ENCODE measurements at regions not wholly inside any gene's neighbourhood (a gene's known extent, or its start where the extent isn't known, plus 50 kb on each side); places are given as distances from the start of the nearest gene placed in this dataset.

DNA sequence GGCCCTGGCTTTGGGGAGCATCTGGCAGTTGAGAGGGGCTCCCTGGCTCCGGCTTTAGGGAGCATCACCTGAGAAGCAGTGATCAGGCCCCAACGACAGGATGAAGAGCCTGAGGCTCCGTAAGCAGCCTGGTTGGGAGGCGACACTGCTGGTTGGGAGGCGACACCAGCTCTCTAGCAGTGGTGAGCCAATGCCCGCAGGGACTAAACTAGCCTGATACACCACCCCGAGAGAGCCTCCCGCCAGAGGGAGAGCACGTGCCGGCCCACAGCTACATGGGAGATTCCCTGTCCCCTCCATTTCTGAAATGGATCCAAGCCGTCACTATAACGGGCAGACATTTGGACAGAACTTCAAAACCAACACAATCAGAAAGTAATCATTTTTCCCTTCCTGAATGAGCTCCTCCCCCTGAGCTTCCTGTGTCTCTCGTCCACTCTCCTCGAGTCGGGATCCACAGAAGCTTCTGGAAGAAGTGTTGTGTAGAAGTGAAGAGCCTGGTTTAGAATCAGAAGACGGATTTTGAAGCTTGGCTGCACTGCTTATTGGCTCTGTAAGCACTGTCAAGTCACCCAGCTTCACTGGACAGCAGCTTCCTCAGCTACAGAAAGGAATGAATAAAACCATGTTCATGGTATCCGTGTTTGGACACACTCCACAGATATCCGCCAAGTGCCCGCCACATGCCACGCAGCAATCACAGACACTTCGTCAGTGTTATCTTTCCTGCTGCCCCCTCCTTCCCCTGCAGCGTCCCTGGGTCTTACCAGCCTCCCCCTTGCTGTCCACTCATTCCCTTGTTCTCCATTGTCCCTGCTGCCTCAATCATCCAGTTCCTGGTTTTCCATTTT, 199.6 kb downstream of the TTLL2 start:
- no peak for DNase-seq
- in situ Hi-C loops (cut with HindIII; ENCODE audit: low pct_ligation_motif_present, low pct_unique_long_range_greater_than_20kb, low sequenced_read_pairs), result no loop called here

DNA sequence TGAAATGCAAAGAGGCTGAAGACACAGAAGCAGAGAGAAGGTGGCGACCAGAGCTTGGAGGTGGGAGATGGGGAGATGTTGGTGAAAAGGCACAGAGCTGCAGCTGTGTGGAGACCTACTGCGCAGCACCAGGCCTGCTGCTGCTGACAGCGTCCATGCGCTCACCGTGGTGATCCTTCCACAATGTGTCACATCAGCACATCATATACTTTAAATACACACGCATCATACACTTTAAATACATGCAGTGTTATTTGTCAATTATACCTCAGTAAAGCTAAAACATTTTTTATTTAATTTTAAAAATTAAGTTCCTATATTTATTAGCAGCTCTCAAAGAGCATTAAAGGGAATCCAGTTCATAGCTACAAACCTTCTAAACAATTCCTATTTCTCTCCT, 200.9 kb downstream of the TTLL2 start:
- DNase-seq, result no peak
- in situ Hi-C loops (cut with HindIII; ENCODE audit: low pct_ligation_motif_present, low pct_unique_long_range_greater_than_20kb, low sequenced_read_pairs), result no loop called here

DNA sequence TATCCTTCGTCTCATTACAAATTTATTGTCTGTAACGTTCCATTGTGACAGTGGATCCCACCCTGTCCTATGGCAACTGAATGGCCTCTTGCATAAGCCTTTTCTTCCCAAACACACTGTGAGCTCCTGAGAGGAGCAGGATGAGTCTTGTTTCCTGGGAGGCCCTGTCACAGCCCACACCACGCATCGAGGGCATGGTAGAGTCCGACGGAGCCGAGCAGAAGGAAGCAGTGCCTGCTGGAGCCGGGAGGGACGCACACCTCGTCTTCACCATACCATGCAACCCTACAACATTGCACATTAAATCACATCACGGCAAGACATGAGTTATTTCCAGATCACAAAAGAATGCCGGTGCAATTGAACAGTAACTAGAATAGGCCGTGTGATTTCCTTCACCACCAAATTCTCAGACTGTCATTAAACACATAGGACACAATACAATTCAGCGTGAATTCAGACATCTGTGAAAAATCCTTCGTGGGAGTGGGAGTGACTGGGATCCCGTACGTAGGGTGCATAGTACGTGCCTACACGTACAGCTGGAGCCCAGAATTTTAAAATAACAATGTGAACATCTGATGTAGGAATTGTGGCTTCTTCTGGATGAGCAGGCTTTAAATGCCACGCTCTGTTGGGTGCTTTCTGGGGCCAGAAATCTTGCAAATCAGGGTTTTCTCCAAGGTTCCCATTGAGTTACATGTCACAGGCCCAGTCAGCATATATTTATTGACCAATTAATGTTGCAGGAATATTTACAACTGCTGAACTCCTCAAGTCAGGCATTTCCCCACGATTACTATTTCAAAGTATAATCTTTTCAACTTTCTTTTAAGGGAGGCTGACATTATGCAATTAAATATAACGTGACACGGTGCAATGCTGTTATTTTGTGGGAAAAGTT, 201.8 kb downstream of the TTLL2 start:
- in situ Hi-C loops (cut with HindIII; ENCODE audit: low pct_ligation_motif_present, low pct_unique_long_range_greater_than_20kb, low sequenced_read_pairs), result no loop called here
- no peak for DNase-seq

DNA sequence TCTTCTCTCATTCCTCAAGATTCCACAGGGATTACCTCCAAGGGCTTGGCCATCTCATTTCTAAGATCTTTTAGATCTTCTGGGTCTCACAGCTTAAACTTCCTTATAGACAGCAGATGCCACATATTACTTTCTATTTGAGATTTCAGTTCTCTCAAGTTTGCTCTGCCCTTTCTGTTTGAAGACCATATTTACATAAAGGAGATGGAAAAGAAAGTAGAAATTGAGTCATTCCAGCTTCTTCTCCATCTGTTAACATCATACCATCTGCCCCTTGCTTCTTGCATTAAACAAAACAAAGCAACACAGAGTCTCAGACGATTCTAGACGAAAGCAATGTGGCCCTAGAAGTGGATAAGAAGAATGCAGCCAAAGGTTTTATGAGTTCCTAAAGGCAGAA, 203.4 kb downstream of the TTLL2 start:
- no peak for DNase-seq
- in situ Hi-C loops (cut with HindIII; ENCODE audit: low pct_ligation_motif_present, low pct_unique_long_range_greater_than_20kb, low sequenced_read_pairs), result no loop called here

- DNase-seq, result no peak
- in situ Hi-C loops (cut with HindIII; ENCODE audit: low pct_ligation_motif_present, low pct_unique_long_range_greater_than_20kb, low sequenced_read_pairs), result no loop called here
Measured at GRCh38 chr6:167528976-167529375, 204.1 kb downstream of the TTLL2 start.

- no peak for DNase-seq
- in situ Hi-C loops (cut with HindIII; ENCODE audit: low pct_ligation_motif_present, low pct_unique_long_range_greater_than_20kb, low sequenced_read_pairs), result no loop called here
Measured at GRCh38 chr6:167529444-167530335, 204.8 kb downstream of the TTLL2 start.

DNA sequence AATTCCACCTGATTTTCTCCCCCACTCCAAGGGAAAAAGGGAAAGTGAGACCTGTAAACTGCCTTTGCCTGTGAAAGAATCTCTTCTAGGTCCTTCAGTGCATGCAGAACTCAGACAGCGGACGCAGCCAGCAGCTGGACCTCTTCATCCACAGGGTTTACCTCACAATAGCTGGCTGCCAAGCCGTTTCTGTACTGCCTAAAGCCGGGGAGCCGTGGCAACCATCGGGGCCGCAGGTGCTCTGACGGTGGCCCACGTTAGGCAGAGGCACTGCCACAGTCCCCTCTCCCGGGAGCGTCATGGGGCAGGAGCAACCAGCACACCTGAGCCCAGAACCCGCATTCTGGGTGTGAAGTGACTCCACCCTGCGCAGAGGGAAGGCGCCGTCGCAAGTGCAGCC, 206.1 kb downstream of the TTLL2 start:
- DNase-seq, result no peak
- in situ Hi-C loops (cut with HindIII; ENCODE audit: low pct_ligation_motif_present, low pct_unique_long_range_greater_than_20kb, low sequenced_read_pairs), result no loop called here

- in situ Hi-C loops (cut with HindIII; ENCODE audit: low pct_ligation_motif_present, low pct_unique_long_range_greater_than_20kb, low sequenced_read_pairs), result no loop called here
- DNase-seq, result no peak
Measured at GRCh38 chr6:167532410-167533288, 207.8 kb downstream of the TTLL2 start.

- in situ Hi-C loops (cut with HindIII; ENCODE audit: low pct_ligation_motif_present, low pct_unique_long_range_greater_than_20kb, low sequenced_read_pairs), result no loop called here
- no peak for DNase-seq
Measured at GRCh38 chr6:167533851-167534250, 209.0 kb downstream of the TTLL2 start.

DNA sequence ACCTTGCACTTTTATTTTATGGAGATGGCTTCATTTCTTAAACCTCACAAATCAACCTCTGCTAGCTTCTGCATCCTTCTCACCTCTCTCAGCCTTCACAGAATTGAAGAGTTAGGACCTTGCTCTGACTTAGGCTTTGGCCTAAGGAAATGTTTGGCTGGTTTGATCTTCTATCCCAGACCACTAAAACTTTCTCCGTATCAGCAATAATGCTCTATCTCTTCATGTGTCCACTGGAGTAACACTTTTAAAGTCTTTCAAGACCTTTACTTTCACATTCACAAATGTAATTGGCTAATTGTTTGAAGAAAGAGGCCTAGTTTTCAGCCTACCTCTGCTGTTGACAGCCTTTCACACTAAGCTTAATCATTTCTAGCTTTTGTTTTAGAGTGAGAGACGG, 212.9 kb downstream of the TTLL2 start:
- no peak for DNase-seq
- in situ Hi-C loops (cut with HindIII; ENCODE audit: low pct_ligation_motif_present, low pct_unique_long_range_greater_than_20kb, low sequenced_read_pairs), result no loop called here

DNA sequence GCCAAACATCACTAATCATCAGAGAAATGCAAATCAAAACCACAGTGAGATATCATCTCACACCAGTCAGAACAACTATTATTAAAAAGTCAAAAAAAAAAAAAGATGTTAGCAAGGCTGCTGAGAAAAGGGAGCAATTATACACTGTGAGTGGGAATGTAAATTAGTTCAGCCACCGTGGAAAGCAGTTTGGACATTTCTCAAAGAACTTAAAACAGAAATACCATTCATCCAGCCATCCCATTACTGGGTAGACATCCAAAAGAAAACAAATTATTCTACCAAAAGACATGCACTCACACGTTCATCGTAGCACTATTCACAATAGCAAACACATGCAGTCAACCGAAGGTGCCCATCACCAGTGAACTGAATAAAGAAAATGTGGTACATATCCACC, 213.9 kb downstream of the TTLL2 start:
- in situ Hi-C loops (cut with HindIII; ENCODE audit: low pct_ligation_motif_present, low pct_unique_long_range_greater_than_20kb, low sequenced_read_pairs), result no loop called here
- DNase-seq, result no peak

DNA sequence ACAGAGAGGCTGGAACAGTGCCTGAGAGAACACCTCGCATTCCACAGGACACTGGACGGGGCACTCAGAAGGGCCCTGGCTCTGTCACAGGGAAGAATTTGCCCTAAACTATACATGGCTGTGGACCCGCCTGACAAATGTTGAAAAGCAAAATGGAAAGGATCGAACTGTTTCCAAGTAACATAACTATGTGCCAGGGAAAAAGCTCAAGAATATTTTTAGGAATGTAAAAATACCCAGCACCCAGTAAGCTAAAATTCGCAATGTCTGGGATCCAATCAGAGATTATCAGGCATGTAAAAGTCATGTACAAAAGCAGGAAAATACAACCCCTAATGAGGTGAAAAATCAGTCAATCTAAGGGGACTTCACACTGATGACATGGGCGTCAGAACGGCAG, 215.9 kb downstream of the TTLL2 start:
- DNase-seq, result no peak
- in situ Hi-C loops (cut with HindIII; ENCODE audit: low pct_ligation_motif_present, low pct_unique_long_range_greater_than_20kb, low sequenced_read_pairs), result no loop called here

DNA sequence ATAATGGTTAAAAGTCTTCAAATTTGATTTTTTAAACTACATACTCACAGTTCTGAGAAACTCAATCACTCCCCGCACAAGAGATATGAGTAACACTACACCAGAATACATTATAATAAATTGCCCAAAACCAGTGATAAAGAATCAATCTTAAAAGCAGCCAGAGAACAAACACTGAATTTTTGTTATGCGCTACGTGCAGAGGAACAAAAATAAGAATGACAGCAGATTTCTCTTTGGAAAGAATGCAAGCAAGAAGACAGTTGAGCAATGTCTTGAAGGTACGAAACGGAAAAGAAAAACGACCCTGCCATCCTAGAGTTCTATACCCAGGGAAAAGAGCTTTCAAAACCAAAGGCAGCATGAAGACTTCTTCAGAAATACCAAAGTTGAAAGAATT, 216.7 kb downstream of the TTLL2 start:
- in situ Hi-C loops (cut with HindIII; ENCODE audit: low pct_ligation_motif_present, low pct_unique_long_range_greater_than_20kb, low sequenced_read_pairs), result no loop called here
- no peak for DNase-seq

GRCh38 chr6:167543602-167544497, 219.0 kb downstream of the TTLL2 start:
- no peak for DNase-seq
- in situ Hi-C loops (cut with HindIII; ENCODE audit: low pct_ligation_motif_present, low pct_unique_long_range_greater_than_20kb, low sequenced_read_pairs), result no loop called here

DNA sequence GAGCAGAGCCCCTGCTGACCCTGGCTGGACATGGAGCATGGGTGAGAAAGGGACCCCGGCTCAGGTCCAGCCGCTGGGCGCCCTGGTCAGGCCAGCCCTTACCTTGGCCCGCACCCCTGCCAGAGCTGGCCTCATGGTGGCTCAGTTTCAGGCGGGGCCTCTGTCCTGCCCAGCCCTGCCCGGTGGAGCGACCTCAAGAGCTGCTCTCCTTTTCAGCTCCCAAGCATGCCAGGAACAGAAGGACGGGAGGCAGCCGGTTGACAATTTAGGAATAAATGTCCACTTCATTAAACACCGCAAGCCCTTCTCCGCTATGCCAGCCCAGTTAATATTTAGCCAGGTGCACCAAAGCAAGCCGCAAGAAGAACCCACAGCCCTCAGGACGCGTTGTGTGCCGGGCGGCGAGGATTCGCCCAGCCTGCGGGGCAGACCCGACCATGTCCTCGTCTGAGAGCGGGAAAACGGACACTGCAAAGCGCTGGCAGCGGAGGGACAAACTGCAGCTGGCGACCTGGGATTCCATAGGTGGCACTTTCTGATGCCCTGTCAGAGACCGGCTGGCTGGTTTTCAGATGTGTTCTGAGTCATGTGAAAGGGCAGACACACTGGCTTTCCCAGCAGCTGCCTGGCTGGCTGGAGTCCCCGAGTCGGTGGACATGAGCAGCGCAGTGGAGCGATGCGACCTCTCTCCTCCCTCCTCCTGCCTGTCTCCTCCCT, 221.9 kb downstream of the TTLL2 start:
- in situ Hi-C loops (cut with HindIII; ENCODE audit: low pct_ligation_motif_present, low pct_unique_long_range_greater_than_20kb, low sequenced_read_pairs), result no loop called here
- DNase-seq, result peak; percentile 71

GRCh38 chr6:167547328-167547692, 222.4 kb downstream of the TTLL2 start:
- DNase-seq, result no peak
- in situ Hi-C loops (cut with HindIII; ENCODE audit: low pct_ligation_motif_present, low pct_unique_long_range_greater_than_20kb, low sequenced_read_pairs), result no loop called here
